ENCODE measurements at regions not wholly inside any gene's neighbourhood (a gene's known extent, or its start where the extent isn't known, plus 50 kb on each side); places are given as distances from the start of the nearest gene placed in this dataset.

- Histone ChIP-seq H3K4me1 (ENCODE audit: control insufficient read depth, insufficient read depth, low read length) (no peaks in the 10 kb centered on the region), H3K9me3 (ENCODE audit: control insufficient read depth, insufficient read depth, low read depth, low read length) (no peaks in the 10 kb centered on the region), H3K27me3 (ENCODE audit: control insufficient read depth, insufficient read depth, low read length) (no peaks in the 10 kb centered on the region; the same call in 1 of the 2 replicates), H3K36me3 (ENCODE audit: control insufficient read depth, insufficient read depth, low read length) (no peaks in the 10 kb centered on the region), H3K4me3 (ENCODE audit: low read depth in 2 of 2, low read length in 2 of 2) (no peak overlapping the region), H3K27ac (ENCODE audit: low read length) (no peak overlapping the region)
- POLR2A ChIA-PET: no interaction called here
- CTCF ChIA-PET: no interaction called here
- DNase-seq (ENCODE audit: low read depth, low spot score) (no peak), ATAC-seq (no peak)
- in situ Hi-C loops (cut with HindIII; ENCODE audit: low pct_unique_long_range_greater_than_20kb, low sequenced_read_pairs): no loop called here
- no TSS peak for BruUV-seq (replicated peaks)
- intact Hi-C loops (cut with micrococcal nuclease; ENCODE audit: unreplicated experiment): no loop called here
- TF ChIP-seq TCF7L2 (IDR thresholded peaks at IDR 0.05; ENCODE audit: low read depth, low read length) (no peak), REST (IDR thresholded peaks at IDR 0.05; ENCODE audit: insufficient read depth in 1 of 2, low read depth in 2 of 2, low read length in 1 of 2) (no peak), SIN3A (IDR thresholded peaks at IDR 0.05; ENCODE audit: borderline replicate concordance, insufficient read depth, low read depth, low read length) (no peak), CTCF (IDR thresholded peaks at IDR 0.05) (no peak)
These were observed 80.6 kb downstream of the IRF8 start for GRCh38 chr16:85979605-85980004.

GRCh38 chr16:85980686-85981085 lies 81.7 kb downstream of the IRF8 start:
- no peaks in the 10 kb centered on the region for H3K36me3 ChIP-seq (ENCODE audit: control insufficient read depth, insufficient read depth, low read length)
- H3K4me3 ChIP-seq (ENCODE audit: low read depth in 2 of 2, low read length in 2 of 2): no peak overlapping the region
- BruUV-seq (replicated peaks): no TSS peak
- ChIA-PET CTCF (no interaction called here), POLR2A (no interaction called here)
- H3K9me3 ChIP-seq (ENCODE audit: control insufficient read depth, insufficient read depth, low read depth, low read length): no peaks in the 10 kb centered on the region
- no peak for TF ChIP-seq POLR2AphosphoS5 (IDR thresholded peaks at IDR 0.05; ENCODE audit: low read depth, low read length)
- in situ Hi-C loops (cut with HindIII; ENCODE audit: low pct_unique_long_range_greater_than_20kb, low sequenced_read_pairs) (no loop called here), intact Hi-C loops (cut with micrococcal nuclease; ENCODE audit: unreplicated experiment) (no loop called here)
- no peaks in the 10 kb centered on the region; the same call in 1 of the 2 replicates for H3K27me3 ChIP-seq (ENCODE audit: control insufficient read depth, insufficient read depth, low read length)
- DNase-seq (ENCODE audit: low read depth, low spot score): no peak
- H3K27ac ChIP-seq (ENCODE audit: low read length): no peak overlapping the region
- ATAC-seq: no peak
- H3K4me1 ChIP-seq (ENCODE audit: control insufficient read depth, insufficient read depth, low read length): no peaks in the 10 kb centered on the region

GRCh38 chr16:85981826-85982562 lies 83.0 kb downstream of the IRF8 start:
- TF ChIP-seq REST (IDR thresholded peaks at IDR 0.05; ENCODE audit: insufficient read depth in 1 of 2, low read depth in 2 of 2, low read length in 1 of 2): no peak
- TF ChIP-seq SIN3A (IDR thresholded peaks at IDR 0.05; ENCODE audit: borderline replicate concordance, insufficient read depth, low read depth, low read length): no peak
- no peak for TF ChIP-seq CTCF (IDR thresholded peaks at IDR 0.05)
- no peak for TF ChIP-seq TCF7L2 (IDR thresholded peaks at IDR 0.05; ENCODE audit: low read depth, low read length)
- no peak for TF ChIP-seq POLR2AphosphoS5 (IDR thresholded peaks at IDR 0.05; ENCODE audit: low read depth, low read length)

More at GRCh38 chr16:85981826-85982562, 83.0 kb downstream of the IRF8 start:
- ATAC-seq (no peak), DNase-seq (ENCODE audit: low read depth, low spot score) (no peak)
- intact Hi-C loops (cut with micrococcal nuclease; ENCODE audit: unreplicated experiment): no loop called here
- H3K27me3 ChIP-seq (ENCODE audit: control insufficient read depth, insufficient read depth, low read length): no peaks in the 10 kb centered on the region; the same call in 1 of the 2 replicates
- H3K36me3 ChIP-seq (ENCODE audit: control insufficient read depth, insufficient read depth, low read length): no peaks in the 10 kb centered on the region
- no peaks in the 10 kb centered on the region for H3K9me3 ChIP-seq (ENCODE audit: control insufficient read depth, insufficient read depth, low read depth, low read length)
- in situ Hi-C loops (cut with HindIII; ENCODE audit: low pct_unique_long_range_greater_than_20kb, low sequenced_read_pairs): no loop called here
- no peak overlapping the region for H3K4me3 ChIP-seq (ENCODE audit: low read depth in 2 of 2, low read length in 2 of 2)
- ChIA-PET CTCF (interaction anchor here (0.5 kb wide), 1 partner anchor 23 kb away, joined by 8 read pairs; no protein-coding TSS in a partner anchor), POLR2A (no interaction called here)
- H3K4me1 ChIP-seq (ENCODE audit: control insufficient read depth, insufficient read depth, low read length): no peaks in the 10 kb centered on the region
- BruUV-seq (replicated peaks): no TSS peak
- no peak overlapping the region for H3K27ac ChIP-seq (ENCODE audit: low read length)

Measured in Panc1 (cell line).